HepG2 (cell line): ENCODE measurements at regions not wholly inside any gene's neighbourhood (a gene's known extent, or its start where the extent isn't known, plus 50 kb on each side); places are given as distances from the start of the nearest gene placed in this dataset.
A peak's percentile ranks its signal among the peaks of the same experiment; 100 is the strongest.

Experiments
- ATAC-seq: fragments of 200-7000 bp; cut with Tn5 transposase; 3 replicates; pipeline ENCODE4 v1.9.1; 2020; ENCODE audit warnings: mild to moderate bottlenecking, moderate library complexity
- BruUV-seq: library from RNA; stranded (reverse); fragments of 400-500 nt; replicated peaks from 2 replicates; lab custom pipeline; 2021; lab: Mats Ljungman, UMichigan
- CTCF ChIA-PET: fragments of 300-600 bp; formaldehyde crosslinking; extraction: SDS; loops from one replicate; lab custom pipeline; 2021; ENCODE audit warnings: low total read pairs, inconsistent platforms, low intra/inter-chr PET ratio; lab: Yijun Ruan, JAX
- POLR2A ChIA-PET: fragments of 350-600 bp; sonication (Branson Sonifier 250); formaldehyde crosslinking; loops from one replicate; lab custom pipeline; 2020; ENCODE audit warnings: antibody characterized with exemption, inconsistent platforms; lab: Yijun Ruan, JAX
- DNase-seq: peaks from one replicate; pipeline ENCODE4 v3.0.0-alpha.2; 2015; ENCODE audit warnings: low spot score
- FAIRE-seq: peaks from 3 replicates; lab custom pipeline; 2011; peaks lifted over from hg19 to GRCh38; lab: Jason Lieb, UNC
- H2AFZ ChIP-seq: one replicate; pipeline ENCODE4 v1.6.1; 2011; ENCODE audit warnings: low read length, inconsistent platforms
- H3K27ac ChIP-seq: fragments of 300-600 bp; 3 replicates; pipeline ENCODE4 v1.8.0; 2011; ENCODE audit warnings: mixed run types, mild to moderate bottlenecking, mixed read lengths, low read length, inconsistent platforms; ENCODE audit not compliant: insufficient read depth; ENCODE audit errors: extremely low read length
- H3K27me3 ChIP-seq, 2 experiments: fragments of 200-600 bp in 1 of 2; 2 replicates in 1 of 2; 3 replicates in 1 of 2; pipeline versions ENCODE4 v1.6.0 to v1.8.0; 2011; ENCODE audit warnings: low read length in 2 of 2, mild to moderate bottlenecking in 2 of 2, moderate library complexity in 2 of 2, inconsistent platforms in 1 of 2; ENCODE audit not compliant: insufficient read depth in 2 of 2, control insufficient read depth in 1 of 2
- H3K36me3 ChIP-seq, 2 experiments: fragments of 200-600 bp in 1 of 2; replicated peaks in 1 of 2; 2 replicates in 1 of 2; 3 replicates in 1 of 2; pipeline versions ENCODE4 v1.5.1 to v1.8.0; 2011; ENCODE audit warnings: low read length in 2 of 2, inconsistent platforms in 1 of 2; ENCODE audit not compliant: insufficient read depth in 2 of 2, control insufficient read depth in 1 of 2
- H3K4me1 ChIP-seq: 2 replicates; pipeline ENCODE4 v1.5.1; 2012; ENCODE audit warnings: low read length, inconsistent platforms; ENCODE audit not compliant: insufficient read depth
- H3K4me2 ChIP-seq: 2 replicates; pipeline ENCODE4 v1.6.0; 2011; ENCODE audit warnings: low read depth, low read length, inconsistent platforms
- H3K4me3 ChIP-seq, 3 experiments: fragments of 200-600 bp in 1 of 3; sonication (generic), shearing (Covaris generic) in 1 of 3; replicated peaks in 1 of 3; 2 replicates each; pipeline ENCODE4 v1.5.1; 2011 to 2016; ENCODE audit warnings: low read length in 3 of 3, inconsistent platforms in 2 of 3, low read depth in 2 of 3, mild to moderate bottlenecking in 2 of 3, control low read depth in 1 of 3, mixed read lengths in 1 of 3; ENCODE audit not compliant: insufficient read depth in 1 of 3
- H3K79me2 ChIP-seq: one replicate; pipeline ENCODE4 v1.6.1; 2011; ENCODE audit warnings: low read length, inconsistent platforms; ENCODE audit not compliant: insufficient read depth
- H3K9ac ChIP-seq: 2 replicates; pipeline ENCODE4 v1.6.0; 2011; ENCODE audit warnings: mild to moderate bottlenecking, low read depth, low read length, inconsistent platforms; ENCODE audit not compliant: insufficient read depth
- H3K9me3 ChIP-seq: 2 replicates; pipeline ENCODE4 v1.5.1; 2012; ENCODE audit warnings: mild to moderate bottlenecking, low read length
- H4K20me1 ChIP-seq: 2 replicates; pipeline ENCODE4 v1.6.0; 2011; ENCODE audit warnings: inconsistent platforms, mild to moderate bottlenecking, low read length, moderate library complexity; ENCODE audit not compliant: insufficient read depth
- ARHGAP35 ChIP-seq: sonication (generic); formaldehyde crosslinking; IDR thresholded peaks from 2 replicates; pipeline ENCODE4 v1.9.0; 2022; ENCODE audit warnings: mild to moderate bottlenecking, inconsistent platforms, moderate library complexity, missing genetic modification reagents, borderline replicate concordance
- ETV5 ChIP-seq: IDR thresholded peaks from 2 replicates; pipeline ENCODE4 v1.6.1; 2018; ENCODE audit warnings: missing biosample characterization, missing genetic modification reagents, inconsistent platforms, borderline replicate concordance
- GLI4 ChIP-seq: sonication (generic); formaldehyde crosslinking; IDR thresholded peaks from 2 replicates; pipeline ENCODE4 v1.5.1; 2020; ENCODE audit warnings: missing genetic modification reagents, mild to moderate bottlenecking, moderate library complexity, borderline replicate concordance
- HNF4G ChIP-seq, 2 experiments: sonication (generic) in 1 of 2; formaldehyde crosslinking in 1 of 2; IDR thresholded peaks; 2 replicates each; pipeline versions ENCODE4 v1.4.0 to v1.6.1; 2011 to 2020; ENCODE audit warnings: borderline replicate concordance in 2 of 2, low read depth in 2 of 2, mild to moderate bottlenecking in 2 of 2, low read length in 1 of 2, missing genetic modification reagents in 1 of 2, moderate library complexity in 1 of 2
- HOXD1 ChIP-seq: sonication (generic); formaldehyde crosslinking; IDR thresholded peaks from 2 replicates; pipeline ENCODE4 v1.5.0; 2020; ENCODE audit warnings: missing genetic modification reagents
- MAZ ChIP-seq, 2 experiments: sonication (generic) in 1 of 2; formaldehyde crosslinking in 1 of 2; IDR thresholded peaks; 2 replicates each; pipeline versions ENCODE4 v1.5.0 to v1.6.1; 2012 to 2020; ENCODE audit warnings: low read depth in 2 of 2, mild to moderate bottlenecking in 2 of 2, borderline replicate concordance in 1 of 2, improper control_type of control experiment in 1 of 2, low read length in 1 of 2, missing genetic modification reagents in 1 of 2, moderate library complexity in 1 of 2
- NR2C2 ChIP-seq: sonication (generic); formaldehyde crosslinking; IDR thresholded peaks from 2 replicates; pipeline ENCODE4 v1.4.0; 2020; ENCODE audit warnings: missing genetic modification reagents, mild to moderate bottlenecking, moderate library complexity, borderline replicate concordance
- PHF20 ChIP-seq: sonication (generic); formaldehyde crosslinking; IDR thresholded peaks from 2 replicates; pipeline ENCODE4 v1.5.0; 2020; ENCODE audit warnings: mild to moderate bottlenecking, missing genetic modification reagents
- PHF21A ChIP-seq: sonication (generic); formaldehyde crosslinking; IDR thresholded peaks from 2 replicates; pipeline ENCODE4 v1.5.0; 2020; ENCODE audit warnings: mild to moderate bottlenecking, missing genetic modification reagents
- POGZ ChIP-seq: sonication (generic); formaldehyde crosslinking; IDR thresholded peaks from 2 replicates; pipeline ENCODE4 v1.4.0; 2020; ENCODE audit warnings: mild to moderate bottlenecking, missing genetic modification reagents
- PPARG ChIP-seq: conservative IDR thresholded peaks from 2 replicates; pipeline ENCODE4 v1.6.1; 2016; ENCODE audit warnings: missing biosample characterization, missing genetic modification reagents
- RFX3 ChIP-seq: IDR thresholded peaks from 2 replicates; pipeline ENCODE4 v1.6.1; 2016; ENCODE audit warnings: missing biosample characterization, missing genetic modification reagents
- YEATS4 ChIP-seq: sonication (generic); formaldehyde crosslinking; IDR thresholded peaks from 2 replicates; pipeline ENCODE4 v1.4.0; 2020; ENCODE audit warnings: missing genetic modification reagents, borderline replicate concordance
- ZC3H13 ChIP-seq: sonication (generic); formaldehyde crosslinking; IDR thresholded peaks from 2 replicates; pipeline ENCODE4 v1.8.1; 2023; ENCODE audit warnings: mild to moderate bottlenecking, missing genetic modification reagents, moderate library complexity
- ZNF382 ChIP-seq: sonication (generic); formaldehyde crosslinking; IDR thresholded peaks from 2 replicates; pipeline ENCODE4 v1.5.0; 2020; ENCODE audit warnings: missing genetic modification reagents, mild to moderate bottlenecking, borderline replicate concordance
- ZSCAN5A ChIP-seq: sonication (generic); formaldehyde crosslinking; IDR thresholded peaks from 2 replicates; pipeline ENCODE4 v1.8.0; 2022; ENCODE audit warnings: mild to moderate bottlenecking, missing genetic modification reagents, borderline replicate concordance
- WGBS: methylation state at CpG from one replicate; pipeline ENCODE4 v1.1.6; 2017; ENCODE audit warnings: low lambda C conversion rate; 5-methylcytosine and 5-hydroxymethylcytosine counted together
- in situ Hi-C: cut with HindIII; loops from 2 replicates; pipeline ENCODE4 v1.10.0; 2017; ENCODE audit warnings: low pct_unique_long_range_greater_than_20kb; ENCODE audit not compliant: extremely low pct_ligation_motif_present
- intact Hi-C: fragments of 100-400 bp; cut with micrococcal nuclease; formaldehyde crosslinking; loops from one replicate; pipeline ENCODE4 v1.10.0; 2022; ENCODE audit not compliant: unreplicated experiment
- TF ChIP-seq, protein P1 (sequence below): IDR thresholded peaks from 2 replicates; pipeline ENCODE4 v1.6.1; 2018; ENCODE audit warnings: missing genetic modification reagents
- TF ChIP-seq, protein P2 (sequence below): sonication (generic); formaldehyde crosslinking; conservative IDR thresholded peaks from 2 replicates; pipeline ENCODE4 v1.4.0; 2020; ENCODE audit warnings: mild to moderate bottlenecking, missing genetic modification reagents, moderate library complexity

DNA sequence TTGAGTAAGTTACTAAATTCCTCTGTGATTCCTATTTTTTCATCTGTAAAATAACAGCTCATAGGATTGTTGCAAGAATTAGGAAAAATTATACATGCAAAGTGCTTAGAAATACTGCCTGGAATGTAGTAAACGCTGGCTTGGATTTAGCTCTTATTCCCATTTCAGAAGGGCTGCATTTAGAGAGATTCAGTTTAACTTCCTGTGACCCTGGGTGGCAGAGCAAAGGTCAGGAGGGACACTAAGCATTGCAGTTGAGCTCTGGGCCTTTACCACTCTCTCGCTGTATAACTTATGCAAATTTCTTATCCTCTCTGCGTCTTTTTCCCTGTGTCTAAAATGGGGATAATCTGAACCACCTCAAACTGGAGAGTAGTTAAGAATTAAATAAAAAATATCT lies 241.0 kb upstream of the POU3F1 start:
- H3K4me3 ChIP-seq: no peak overlapping the region
- WGBS: 2% methylated on average over 3 of the region's 3 CpGs
- CTCF ChIA-PET: no interaction called here
- peak overlapping the region; percentile 36 for H3K4me2 ChIP-seq
- ATAC-seq (peak; percentile 91), FAIRE-seq (peak; percentile 77), DNase-seq (peak; percentile 19)
- no TSS peak for BruUV-seq
- peaks cover 18% of the 10 kb centered on the region for H3K4me1 ChIP-seq
- no peaks in the 10 kb centered on the region for H3K79me2 ChIP-seq
- H3K27me3 ChIP-seq: peaks cover 0 to 8% of the 10 kb centered on the region in 2 experiments; a peak in 2 of 5 replicates
- H3K9ac ChIP-seq: no peak overlapping the region
- H3K36me3 ChIP-seq: no peaks in the 10 kb centered on the region
- in situ Hi-C loops: no loop called here
- intact Hi-C loops: no loop called here
- H3K27ac ChIP-seq: no peak overlapping the region
- POLR2A ChIA-PET: interaction anchor here (1.0 kb wide), 1 partner anchor 41 kb away, joined by 3 read pairs; no protein-coding TSS in a partner anchor
- no peaks in the 10 kb centered on the region for H3K9me3 ChIP-seq
- H2AFZ ChIP-seq: no peak overlapping the region
- H4K20me1 ChIP-seq: no peaks in the 10 kb centered on the region
- TF ChIP-seq ZNF382 (CRISPR knock-in tag) (no peak), NR2C2 (peak; percentile 81), PHF21A (no peak), ETV5 (CRISPR knock-in tag) (peak; percentile 35; the same call in 1 of the 2 replicates), MAZ (IDR thresholded peaks at IDR 0.05; ENCODE audit: borderline replicate concordance, low read depth, low read length) (no peak), MAZ (CRISPR knock-in tag; IDR thresholded peaks at IDR 0.05; ENCODE audit: low read depth) (no peak), PPARG (CRISPR knock-in tag) (no peak), ZC3H13 (CRISPR knock-in tag) (no peak), HNF4G (IDR thresholded peaks at IDR 0.05; ENCODE audit: borderline replicate concordance, low read depth, low read length) (peak; percentile 69), HNF4G (CRISPR knock-in tag; IDR thresholded peaks at IDR 0.05; ENCODE audit: borderline replicate concordance, low read depth) (no peak), ZSCAN5A (no peak), PHF20 (no peak), YEATS4 (CRISPR knock-in tag) (no peak), HOXD1 (CRISPR knock-in tag) (no peak), POGZ (CRISPR knock-in tag) (no peak), GLI4 (CRISPR knock-in tag) (no peak), ARHGAP35 (CRISPR knock-in tag) (no peak), RFX3 (CRISPR knock-in tag) (no peak)
- TF ChIP-seq, protein P1, sequence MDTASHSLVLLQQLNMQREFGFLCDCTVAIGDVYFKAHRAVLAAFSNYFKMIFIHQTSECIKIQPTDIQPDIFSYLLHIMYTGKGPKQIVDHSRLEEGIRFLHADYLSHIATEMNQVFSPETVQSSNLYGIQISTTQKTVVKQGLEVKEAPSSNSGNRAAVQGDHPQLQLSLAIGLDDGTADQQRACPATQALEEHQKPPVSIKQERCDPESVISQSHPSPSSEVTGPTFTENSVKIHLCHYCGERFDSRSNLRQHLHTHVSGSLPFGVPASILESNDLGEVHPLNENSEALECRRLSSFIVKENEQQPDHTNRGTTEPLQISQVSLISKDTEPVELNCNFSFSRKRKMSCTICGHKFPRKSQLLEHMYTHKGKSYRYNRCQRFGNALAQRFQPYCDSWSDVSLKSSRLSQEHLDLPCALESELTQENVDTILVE (CRISPR knock-in tag): no peak
- TF ChIP-seq, protein P2, sequence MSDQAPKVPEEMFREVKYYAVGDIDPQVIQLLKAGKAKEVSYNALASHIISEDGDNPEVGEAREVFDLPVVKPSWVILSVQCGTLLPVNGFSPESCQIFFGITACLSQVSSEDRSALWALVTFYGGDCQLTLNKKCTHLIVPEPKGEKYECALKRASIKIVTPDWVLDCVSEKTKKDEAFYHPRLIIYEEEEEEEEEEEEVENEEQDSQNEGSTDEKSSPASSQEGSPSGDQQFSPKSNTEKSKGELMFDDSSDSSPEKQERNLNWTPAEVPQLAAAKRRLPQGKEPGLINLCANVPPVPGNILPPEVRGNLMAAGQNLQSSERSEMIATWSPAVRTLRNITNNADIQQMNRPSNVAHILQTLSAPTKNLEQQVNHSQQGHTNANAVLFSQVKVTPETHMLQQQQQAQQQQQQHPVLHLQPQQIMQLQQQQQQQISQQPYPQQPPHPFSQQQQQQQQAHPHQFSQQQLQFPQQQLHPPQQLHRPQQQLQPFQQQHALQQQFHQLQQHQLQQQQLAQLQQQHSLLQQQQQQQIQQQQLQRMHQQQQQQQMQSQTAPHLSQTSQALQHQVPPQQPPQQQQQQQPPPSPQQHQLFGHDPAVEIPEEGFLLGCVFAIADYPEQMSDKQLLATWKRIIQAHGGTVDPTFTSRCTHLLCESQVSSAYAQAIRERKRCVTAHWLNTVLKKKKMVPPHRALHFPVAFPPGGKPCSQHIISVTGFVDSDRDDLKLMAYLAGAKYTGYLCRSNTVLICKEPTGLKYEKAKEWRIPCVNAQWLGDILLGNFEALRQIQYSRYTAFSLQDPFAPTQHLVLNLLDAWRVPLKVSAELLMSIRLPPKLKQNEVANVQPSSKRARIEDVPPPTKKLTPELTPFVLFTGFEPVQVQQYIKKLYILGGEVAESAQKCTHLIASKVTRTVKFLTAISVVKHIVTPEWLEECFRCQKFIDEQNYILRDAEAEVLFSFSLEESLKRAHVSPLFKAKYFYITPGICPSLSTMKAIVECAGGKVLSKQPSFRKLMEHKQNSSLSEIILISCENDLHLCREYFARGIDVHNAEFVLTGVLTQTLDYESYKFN (CRISPR knock-in tag): peak; percentile 44; the same call in 1 of the 2 replicates
